Islet precursor cell (in vitro differentiated cells): ENCODE measurements at regions not wholly inside any gene's neighbourhood (a gene's known extent, or its start where the extent isn't known, plus 50 kb on each side); places are given as distances from the start of the nearest gene placed in this dataset.
"Not testable (repeated sequence)": the region's sequence is repeated elsewhere in the genome, so short reads cannot be mapped to it uniquely, and the experiment has no call there.

Experiments
- DNase-seq: peaks from one replicate; pipeline ENCODE4 v3.0.0-alpha.2; 2018

DNA sequence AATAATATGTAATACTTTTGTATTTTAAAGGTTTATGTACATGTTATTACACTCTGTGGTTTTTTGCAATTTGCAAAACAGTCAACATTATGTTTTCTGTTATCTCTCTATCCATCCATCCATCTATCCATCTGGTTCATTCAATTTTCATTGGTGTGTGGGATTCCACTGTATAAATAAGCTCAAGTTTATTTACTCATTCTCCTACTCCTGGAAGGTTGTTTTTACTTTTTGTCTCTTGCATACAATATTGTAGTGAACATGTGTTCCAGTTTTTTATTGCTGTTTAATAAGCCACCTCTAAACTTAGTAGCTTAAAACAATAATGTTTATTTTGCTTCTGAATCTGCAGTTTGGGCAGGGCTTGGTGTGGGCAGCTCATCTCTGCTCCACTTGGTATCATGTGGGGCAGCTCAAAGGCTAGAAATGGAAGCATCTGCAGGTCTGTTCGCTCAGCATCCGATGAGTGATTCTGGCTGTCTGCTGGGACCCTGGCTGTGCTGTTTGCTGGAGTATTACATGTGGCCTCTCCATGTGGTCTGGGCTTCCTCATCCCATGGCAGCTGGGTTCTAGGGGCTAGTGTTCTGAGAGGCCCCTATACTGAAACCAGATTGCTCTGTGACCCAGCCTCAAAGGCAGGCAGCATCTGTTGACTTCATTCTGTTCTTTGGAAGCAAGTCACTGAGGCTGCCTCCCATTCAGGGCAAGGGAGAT lies 98.8 kb downstream of the SLC25A47 start:
- DNase-seq: no peak

GRCh38 chr14:100422556-100423316 lies 99.6 kb downstream of the SLC25A47 start:
- no peak for DNase-seq

GRCh38 chr14:100423317-100424010 lies 100.3 kb downstream of the SLC25A47 start:
- peak; percentile 59 for DNase-seq

- DNase-seq: no peak
Observed at GRCh38 chr14:100424504-100425428, 101.6 kb downstream of the SLC25A47 start.

DNA sequence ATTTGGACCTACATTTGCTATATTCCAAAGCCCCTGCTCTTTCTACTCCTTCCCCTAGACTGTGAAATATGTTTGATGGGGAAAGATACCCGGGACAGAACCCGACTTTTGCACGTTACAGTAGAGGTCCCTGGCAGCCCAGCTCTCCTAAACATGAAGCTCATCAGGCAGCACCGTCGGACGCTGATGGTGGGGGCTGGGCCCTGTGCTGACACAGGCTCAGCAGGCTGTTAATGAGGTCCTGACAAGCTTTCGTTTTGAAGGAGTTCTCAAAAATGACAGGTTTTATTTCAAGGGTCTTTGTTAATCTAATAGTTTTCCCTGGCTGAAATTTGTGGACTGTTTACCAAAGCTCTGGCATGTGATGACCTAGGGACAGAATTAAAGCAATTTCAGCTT lies 102.3 kb downstream of the SLC25A47 start:
- no peak for DNase-seq

DNA sequence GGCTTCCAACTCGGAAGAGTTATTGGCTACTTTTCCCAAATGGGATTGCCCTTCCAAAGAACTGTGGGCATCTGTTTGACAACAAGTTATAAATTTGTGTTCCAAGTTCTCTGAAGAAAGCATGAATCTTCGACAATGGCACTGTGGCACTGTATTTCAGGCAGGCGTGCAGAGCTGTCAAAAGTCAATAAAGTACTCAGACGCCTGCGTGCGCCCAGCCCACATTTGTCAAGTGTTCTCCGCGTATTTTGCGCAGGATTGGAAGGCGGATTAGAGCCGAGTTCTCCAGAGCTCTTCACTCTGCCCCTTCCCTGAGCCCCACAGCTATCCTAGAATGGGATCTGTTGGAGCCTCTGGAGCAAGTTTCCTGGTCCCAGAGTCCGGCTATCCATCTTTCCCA lies 103.2 kb downstream of the SLC25A47 start:
- DNase-seq: no peak

DNA sequence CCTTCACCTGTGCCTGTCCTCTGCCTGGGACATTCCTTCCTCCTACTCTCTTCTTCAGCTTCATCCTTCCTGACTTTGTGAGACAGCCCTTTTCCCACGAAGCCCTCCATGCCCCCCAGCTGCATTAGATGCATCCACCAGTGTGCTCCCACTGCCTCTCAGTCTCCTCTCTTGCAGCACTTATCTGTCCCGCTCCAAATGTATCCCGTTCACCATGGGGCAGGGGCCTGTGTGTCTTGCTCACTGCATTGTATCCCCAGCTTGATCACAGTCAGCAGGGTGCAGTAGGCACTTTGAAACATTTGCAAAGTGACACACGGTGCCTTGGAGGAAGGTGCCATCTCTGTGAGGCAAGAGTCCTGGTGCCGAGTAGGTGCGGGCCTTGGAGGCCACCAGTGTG lies 104.0 kb downstream of the SLC25A47 start:
- no peak for DNase-seq

DNA sequence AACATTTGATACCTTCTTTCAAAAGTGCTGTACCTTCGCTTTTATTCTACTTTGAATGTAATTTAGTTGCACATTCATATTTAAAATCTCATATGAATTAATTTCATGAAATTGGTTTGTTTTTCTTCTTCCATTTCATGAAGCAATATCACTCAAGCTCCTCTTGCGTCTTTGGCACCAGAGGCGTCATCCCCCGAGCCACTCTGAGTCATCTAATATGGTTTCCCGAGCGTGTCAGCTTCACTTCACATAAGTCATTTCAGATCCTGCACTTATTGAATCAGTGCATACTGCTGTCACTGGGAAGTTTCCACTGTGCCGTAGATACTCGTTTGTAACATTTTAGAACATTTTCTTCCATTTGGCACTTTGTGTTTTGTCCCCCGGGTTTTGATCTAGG lies 105.6 kb downstream of the SLC25A47 start:
- no peak for DNase-seq

GRCh38 chr14:100429537-100429936 lies 106.4 kb downstream of the SLC25A47 start:
- no peak for DNase-seq

DNA sequence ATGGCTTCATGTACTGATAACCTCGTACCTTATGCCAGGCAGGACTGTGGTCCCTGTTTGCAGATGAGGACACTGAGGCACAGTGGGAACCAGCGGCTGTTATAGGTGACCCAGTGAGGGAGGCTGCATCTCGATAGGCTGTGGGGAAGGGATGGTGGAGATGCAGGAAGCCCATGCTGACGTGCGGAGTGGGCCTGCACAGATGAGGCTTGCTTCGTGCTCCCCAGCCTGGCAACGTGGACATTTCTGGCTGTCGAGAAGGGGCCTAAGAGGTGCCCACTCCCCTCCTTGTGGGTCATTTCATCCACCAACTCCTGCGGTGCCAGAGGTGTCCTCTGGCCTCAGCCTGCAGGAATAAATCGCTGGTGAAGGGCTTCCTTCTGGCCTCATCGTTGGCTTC lies 107.4 kb downstream of the SLC25A47 start:
- no peak for DNase-seq

- not testable (repeated sequence) for DNase-seq
Observed at GRCh38 chr14:100431461-100431860, 108.3 kb downstream of the SLC25A47 start.

- DNase-seq: peak; percentile 38
Observed at GRCh38 chr14:100432652-100433427, 109.7 kb downstream of the SLC25A47 start.

DNA sequence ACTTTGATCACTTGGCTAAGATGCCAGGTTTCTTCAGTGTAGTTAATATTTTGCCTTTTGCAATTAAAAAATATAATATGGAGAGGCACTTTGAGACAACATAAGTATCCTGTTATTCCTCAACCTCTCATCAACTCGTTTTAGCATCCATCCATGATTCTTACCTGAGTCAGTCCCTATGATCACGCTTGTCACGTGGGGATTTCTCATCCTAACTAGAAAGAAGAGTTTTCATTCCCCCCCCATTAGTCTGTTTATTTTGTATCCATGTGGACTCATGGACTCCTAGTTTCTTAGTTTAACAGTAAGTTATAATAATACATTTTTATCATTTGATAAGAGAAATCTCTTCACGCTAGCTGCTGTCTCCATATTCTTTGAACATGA lies 110.3 kb downstream of the SLC25A47 start:
- no peak for DNase-seq

- DNase-seq: no peak
Observed at GRCh38 chr14:100434033-100434601, 111.0 kb downstream of the SLC25A47 start.

GRCh38 chr14:100434911-100435438 lies 111.8 kb downstream of the SLC25A47 start:
- no peak for DNase-seq

DNA sequence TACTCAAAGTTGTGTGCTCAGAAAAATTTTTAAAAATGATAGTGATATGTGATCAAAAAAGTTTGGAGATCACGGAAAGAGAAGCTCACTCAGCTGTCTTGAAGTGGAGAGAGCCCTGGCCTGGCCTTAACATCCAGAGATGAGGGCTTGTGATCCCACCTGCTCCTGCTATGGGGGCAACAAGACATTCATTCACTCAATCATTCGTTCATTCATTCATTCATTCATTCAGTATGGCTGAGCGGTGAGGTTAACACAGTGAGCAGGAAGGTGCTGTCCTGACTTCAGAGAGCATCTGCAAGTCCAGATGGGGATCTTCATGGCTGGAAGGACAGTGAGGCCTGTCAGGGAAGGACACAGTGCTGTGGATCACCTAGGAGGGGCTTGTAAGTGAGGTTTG lies 112.3 kb downstream of the SLC25A47 start:
- no peak for DNase-seq

DNA sequence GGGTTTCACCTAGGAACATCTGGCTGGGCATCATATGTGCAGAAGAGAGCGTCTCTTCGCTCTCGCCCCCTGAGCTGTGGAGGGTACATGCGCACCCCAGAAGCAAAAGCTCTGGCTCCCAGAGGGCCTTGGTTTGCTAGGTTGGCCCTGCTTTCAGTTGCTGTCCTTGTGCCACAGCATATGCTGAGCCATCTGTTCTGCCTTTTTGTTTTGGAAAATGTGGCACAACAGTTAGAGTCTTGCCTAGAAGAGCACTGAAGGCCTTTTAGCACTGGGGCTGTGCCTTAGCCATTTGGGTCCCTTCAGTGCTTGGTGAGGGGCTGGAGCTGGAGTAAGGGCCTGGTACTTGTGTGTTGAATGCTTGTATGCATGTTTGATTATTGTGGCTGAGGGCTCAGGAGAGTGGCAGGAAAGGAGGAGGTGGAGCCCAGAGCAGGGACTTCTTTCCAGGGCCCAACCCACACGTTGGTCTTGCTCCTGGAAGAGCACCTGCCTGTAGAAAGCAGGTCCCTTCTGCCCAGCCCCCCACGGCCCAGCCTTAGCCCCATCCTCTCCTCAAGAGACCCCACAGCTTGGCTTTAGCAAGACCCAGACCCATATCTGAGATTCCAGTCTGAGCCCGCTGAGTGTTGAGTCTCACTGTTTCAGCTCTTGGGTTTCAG lies 113.7 kb downstream of the SLC25A47 start:
- peak; percentile 38 for DNase-seq

DNA sequence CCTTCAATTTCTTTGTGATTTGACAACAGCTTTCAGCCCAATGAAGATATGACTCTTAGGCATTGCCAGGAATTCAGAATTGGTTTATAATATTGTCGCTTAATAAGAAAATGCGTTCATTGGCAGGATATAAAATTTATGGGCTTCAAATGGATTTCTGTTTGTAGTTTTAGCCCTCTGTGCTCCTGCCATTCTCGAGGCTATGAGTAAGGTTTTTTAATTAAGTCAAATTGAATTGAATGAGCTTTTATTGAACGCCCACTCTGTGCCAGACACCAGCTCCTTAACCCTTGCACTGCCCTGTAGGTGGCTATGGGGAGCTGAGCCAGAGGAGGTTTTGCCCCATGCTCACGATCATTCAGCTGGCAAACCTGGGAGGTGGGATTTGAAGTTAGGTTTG lies 115.1 kb downstream of the SLC25A47 start:
- DNase-seq: peak; percentile 7

DNA sequence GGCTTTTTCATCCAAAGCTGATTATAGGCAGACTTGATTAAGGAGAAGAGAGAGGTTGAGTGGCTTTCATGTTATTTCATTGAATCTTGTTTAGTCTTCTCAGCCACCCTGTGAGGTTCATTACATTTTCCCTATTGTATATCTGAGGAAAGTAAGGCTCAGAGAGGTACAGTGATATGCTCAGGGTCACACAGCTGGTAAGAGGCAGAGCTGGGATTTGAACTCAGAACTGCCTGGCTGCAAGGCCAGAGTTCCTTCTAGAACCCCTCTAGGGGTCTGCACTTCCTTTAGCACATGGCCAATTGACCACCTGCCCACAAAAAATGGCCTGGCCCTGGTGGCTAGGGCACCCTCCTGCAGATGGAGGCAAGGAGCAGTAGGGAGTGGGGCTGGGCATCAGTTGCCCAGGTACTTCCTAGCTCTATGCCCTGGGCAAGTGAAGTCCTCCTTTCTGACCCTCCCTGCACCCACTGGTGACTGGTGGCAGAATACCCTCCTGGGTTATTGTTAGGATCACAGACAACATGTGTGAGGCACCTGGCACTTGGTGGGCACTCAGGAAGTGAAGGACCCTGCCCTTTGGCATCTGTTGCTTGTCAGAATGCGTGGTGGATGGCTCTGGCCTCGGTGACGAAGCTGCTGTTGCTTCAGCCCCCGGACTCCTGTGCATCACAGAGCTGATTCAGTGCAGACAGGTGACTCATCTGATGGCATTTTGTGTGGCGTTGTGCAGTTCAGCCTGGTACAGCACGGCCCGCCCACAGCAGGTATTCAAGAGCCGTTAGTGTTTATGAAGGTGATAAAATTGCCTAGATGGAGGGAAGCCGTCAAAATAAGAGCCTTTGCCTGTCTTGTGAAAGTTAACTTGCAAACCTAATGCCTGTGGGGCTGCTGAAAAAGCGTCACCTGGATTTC lies 115.8 kb downstream of the SLC25A47 start:
- peak; percentile 91 for DNase-seq

- DNase-seq: peak; percentile 43
Observed at GRCh38 chr14:100439781-100440180, 116.6 kb downstream of the SLC25A47 start.
